ENCODE measurements at regions not wholly inside any gene's neighbourhood (a gene's known extent, or its start where the extent isn't known, plus 50 kb on each side); places are given as distances from the start of the nearest gene placed in this dataset.

GRCh38 chr10:8600192-8600591 is 545.7 kb downstream of the GATA3 start:
- no peak for DNase-seq (ENCODE audit: low read depth)
- TF ChIP-seq CTCF (IDR thresholded peaks at IDR 0.05; ENCODE audit: low read length, missing control alignments): no peak
- H3K4me3 ChIP-seq (replicated peaks; ENCODE audit: low read depth, low read length): no peak overlapping the region

- DNase-seq (ENCODE audit: low read depth): no peak
- H3K4me3 ChIP-seq (replicated peaks; ENCODE audit: low read depth, low read length): no peak overlapping the region
- no peak for TF ChIP-seq CTCF (IDR thresholded peaks at IDR 0.05; ENCODE audit: low read length, missing control alignments)
Measured at GRCh38 chr10:8602821-8603220, 548.3 kb downstream of the GATA3 start.

GRCh38 chr10:8614054-8614565 is 559.6 kb downstream of the GATA3 start:
- no peak overlapping the region for H3K4me3 ChIP-seq (replicated peaks; ENCODE audit: low read depth, low read length)
- no peak for TF ChIP-seq CTCF (IDR thresholded peaks at IDR 0.05; ENCODE audit: low read length, missing control alignments)
- DNase-seq (ENCODE audit: low read depth): no peak

- no peak for DNase-seq (ENCODE audit: low read depth)
Measured at GRCh38 chr10:8615118-8615517, 560.6 kb downstream of the GATA3 start.

GRCh38 chr10:8616166-8616565 is 561.7 kb downstream of the GATA3 start:
- no peak overlapping the region for H3K4me3 ChIP-seq (replicated peaks; ENCODE audit: low read depth, low read length)
- TF ChIP-seq CTCF (IDR thresholded peaks at IDR 0.05; ENCODE audit: low read length, missing control alignments): no peak
- DNase-seq (ENCODE audit: low read depth): no peak

More at GRCh38 chr10:8615118-8615517, 560.6 kb downstream of the GATA3 start:
- TF ChIP-seq CTCF (IDR thresholded peaks at IDR 0.05; ENCODE audit: low read length, missing control alignments): no peak
- no peak overlapping the region for H3K4me3 ChIP-seq (replicated peaks; ENCODE audit: low read depth, low read length)

- TF ChIP-seq CTCF (IDR thresholded peaks at IDR 0.05; ENCODE audit: low read length, missing control alignments): no peak
- H3K4me3 ChIP-seq (replicated peaks; ENCODE audit: low read depth, low read length): no peak overlapping the region
- no peak for DNase-seq (ENCODE audit: low read depth)
Measured at GRCh38 chr10:8617792-8618191, 563.3 kb downstream of the GATA3 start.

- no peak overlapping the region for H3K4me3 ChIP-seq (replicated peaks; ENCODE audit: low read depth, low read length)
- DNase-seq (ENCODE audit: low read depth): no peak
- no peak for TF ChIP-seq CTCF (IDR thresholded peaks at IDR 0.05; ENCODE audit: low read length, missing control alignments)
Measured at GRCh38 chr10:8618834-8619233, 564.3 kb downstream of the GATA3 start.
